Activated T-helper 17 cell treated with anti-CD3 and anti-CD28 coated beads, Interleukin-2, amount 50 U/mL, for 72 hours (primary cell): ENCODE measurements at regions not wholly inside any gene's neighbourhood (a gene's known extent, or its start where the extent isn't known, plus 50 kb on each side); places are given as distances from the start of the nearest gene placed in this dataset.
"Not testable (repeated sequence)": the region's sequence is repeated elsewhere in the genome, so short reads cannot be mapped to it uniquely, and the experiment has no call there.

ENCODE experiments used
- ATAC-seq: fragments of 150-1000 bp; cut with Tn5 transposase; replicated peaks from 2 replicates; pipeline ENCODE4 v1.10.0; 2021; ENCODE audit warnings: mild to moderate bottlenecking, moderate library complexity
- H3K27ac Mint-ChIP-seq: one replicate; pipeline ENCODE4 v1.8.0; 2022; ENCODE audit warnings: mixed read lengths
- H3K27me3 Mint-ChIP-seq: one replicate; pipeline ENCODE4 v1.8.0; 2022; ENCODE audit warnings: mixed read lengths
- H3K36me3 Mint-ChIP-seq: one replicate; pipeline ENCODE4 v1.8.0; 2022; ENCODE audit warnings: low read depth, mild to moderate bottlenecking, mixed read lengths
- H3K4me1 Mint-ChIP-seq: one replicate; pipeline ENCODE4 v1.8.0; 2022; ENCODE audit warnings: mixed read lengths
- H3K4me3 Mint-ChIP-seq: one replicate; pipeline ENCODE4 v1.8.0; 2022; ENCODE audit warnings: mild to moderate bottlenecking, mixed read lengths
- H3K9me3 Mint-ChIP-seq: one replicate; pipeline ENCODE4 v1.8.0; 2022; ENCODE audit warnings: mixed read lengths

DNA sequence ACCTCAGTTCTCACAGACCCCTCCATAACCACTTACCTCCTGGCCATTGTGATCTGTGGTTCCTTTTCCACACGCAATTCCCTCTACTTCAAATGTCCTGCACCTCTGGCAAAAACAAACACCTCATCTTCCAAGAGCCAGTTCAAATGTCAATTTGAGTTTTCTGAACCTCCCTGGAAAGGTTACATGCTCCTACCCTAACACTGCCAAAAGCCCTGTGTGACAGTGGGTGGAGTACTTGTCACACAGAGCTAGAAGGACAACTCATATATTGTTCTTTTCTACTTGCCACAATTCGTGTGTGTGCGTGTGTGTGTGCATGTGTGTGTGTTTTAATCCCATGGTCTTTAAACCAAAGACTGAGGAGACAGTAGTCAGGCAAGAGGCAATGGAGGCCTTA, 331.8 kb upstream of the ARHGEF26 start:
- peaks cover 5% of the 10 kb centered on the region for H3K9me3 Mint-ChIP-seq
- no peak for ATAC-seq
- H3K27me3 Mint-ChIP-seq = peaks cover 3% of the 10 kb centered on the region
- no peak overlapping the region for H3K27ac Mint-ChIP-seq
- no peaks in the 10 kb centered on the region for H3K36me3 Mint-ChIP-seq
- H3K4me3 Mint-ChIP-seq = no peak overlapping the region
- no peaks in the 10 kb centered on the region for H3K4me1 Mint-ChIP-seq

DNA sequence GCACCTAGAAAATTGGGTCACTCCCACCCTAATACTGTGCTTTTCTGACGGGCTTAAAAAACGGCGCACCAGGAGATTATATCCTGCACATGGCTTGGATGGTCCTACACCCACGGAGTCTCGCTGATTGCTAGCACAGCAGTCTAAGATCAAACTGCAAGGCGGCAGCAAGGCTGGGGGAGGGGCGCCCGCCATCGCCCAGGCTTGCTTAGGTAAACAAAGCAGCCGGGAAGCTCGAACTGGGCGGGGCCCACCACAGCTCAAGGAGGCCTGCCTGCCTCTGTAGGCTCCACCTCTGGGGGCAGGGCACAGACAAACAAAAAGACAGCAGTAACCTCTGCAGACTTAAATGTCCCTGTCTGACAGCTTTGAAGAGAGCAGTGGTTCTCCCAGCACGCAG, 324.1 kb upstream of the ARHGEF26 start:
- not testable (repeated sequence) for H3K27ac Mint-ChIP-seq, ATAC-seq, H3K27me3 Mint-ChIP-seq, H3K4me3 Mint-ChIP-seq, H3K36me3 Mint-ChIP-seq, H3K4me1 Mint-ChIP-seq
- H3K9me3 Mint-ChIP-seq = peaks cover 10% of the 10 kb centered on the region

DNA sequence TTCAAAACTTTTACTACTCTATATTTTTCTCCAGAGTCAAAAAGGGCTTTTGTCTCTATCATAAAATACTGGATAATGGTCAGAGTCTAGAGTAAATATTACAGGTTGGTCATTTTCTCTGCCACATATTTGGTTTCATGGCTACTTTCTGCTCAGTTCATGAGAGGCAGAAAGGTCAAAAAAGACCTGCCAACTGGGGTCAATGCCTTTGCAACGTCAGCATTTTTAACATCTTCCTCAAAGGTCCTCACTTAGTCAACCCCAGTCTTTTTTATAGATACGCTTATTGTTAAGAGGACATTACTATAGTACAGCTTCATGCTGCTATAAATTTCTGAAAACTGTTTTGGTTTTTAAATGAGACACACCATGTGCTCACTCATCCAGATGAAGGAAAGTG, 312.1 kb upstream of the ARHGEF26 start:
- no peak for ATAC-seq
- Mint-ChIP-seq H3K9me3 (no peaks in the 10 kb centered on the region), H3K27me3 (no peaks in the 10 kb centered on the region), H3K4me1 (no peaks in the 10 kb centered on the region), H3K36me3 (no peaks in the 10 kb centered on the region), H3K27ac (no peak overlapping the region), H3K4me3 (no peak overlapping the region)

DNA sequence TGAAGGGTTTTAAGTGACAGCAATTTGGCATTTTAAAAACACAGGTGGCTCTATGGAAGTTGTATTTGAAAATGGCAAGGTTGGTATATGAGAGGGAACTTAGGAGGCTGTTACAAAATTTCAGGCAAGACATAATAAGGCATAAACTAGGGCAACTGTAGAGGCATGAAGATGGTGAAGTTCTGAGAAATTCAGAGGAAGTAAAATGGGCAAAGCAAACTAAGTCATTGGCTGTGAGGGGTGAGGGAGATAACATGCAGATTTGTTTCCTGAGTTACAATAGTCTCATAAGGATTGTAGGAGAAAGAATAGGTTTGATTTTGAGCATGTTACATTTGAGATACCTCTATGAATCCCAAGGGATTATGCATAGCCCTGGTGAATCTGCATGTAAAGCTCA, 302.9 kb upstream of the ARHGEF26 start:
- no peak overlapping the region for H3K4me3 Mint-ChIP-seq
- peak; percentile 45 for ATAC-seq

DNA sequence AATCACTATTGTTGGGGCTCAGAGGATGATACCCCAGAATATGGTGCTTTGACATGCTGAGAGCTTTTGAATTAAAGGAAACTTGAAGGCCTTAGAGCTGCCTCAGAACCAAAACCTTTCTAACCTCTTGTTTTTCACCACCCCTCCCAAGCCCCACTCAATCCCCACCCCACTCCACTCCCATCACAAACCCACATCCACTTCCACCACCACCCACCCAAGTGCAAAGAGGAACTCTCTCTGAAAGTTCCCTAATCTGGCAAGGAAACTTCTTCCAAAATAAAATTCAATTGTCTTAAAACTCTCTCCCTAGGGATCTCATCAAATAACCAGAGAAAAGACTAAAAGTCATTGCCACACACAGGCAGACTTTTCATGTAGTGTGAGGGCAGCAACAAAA, 301.2 kb upstream of the ARHGEF26 start:
- H3K9me3 Mint-ChIP-seq = no peaks in the 10 kb centered on the region
- H3K4me1 Mint-ChIP-seq = no peaks in the 10 kb centered on the region
- no peak overlapping the region for H3K27ac Mint-ChIP-seq
- no peak for ATAC-seq
- H3K27me3 Mint-ChIP-seq = no peaks in the 10 kb centered on the region
- H3K4me3 Mint-ChIP-seq = no peak overlapping the region
- H3K36me3 Mint-ChIP-seq = no peaks in the 10 kb centered on the region

More for the DNA sequence above, 302.9 kb upstream of the ARHGEF26 start:
- Mint-ChIP-seq H3K9me3 (no peaks in the 10 kb centered on the region), H3K4me1 (no peaks in the 10 kb centered on the region), H3K27ac (no peak overlapping the region), H3K27me3 (no peaks in the 10 kb centered on the region), H3K36me3 (no peaks in the 10 kb centered on the region)

DNA sequence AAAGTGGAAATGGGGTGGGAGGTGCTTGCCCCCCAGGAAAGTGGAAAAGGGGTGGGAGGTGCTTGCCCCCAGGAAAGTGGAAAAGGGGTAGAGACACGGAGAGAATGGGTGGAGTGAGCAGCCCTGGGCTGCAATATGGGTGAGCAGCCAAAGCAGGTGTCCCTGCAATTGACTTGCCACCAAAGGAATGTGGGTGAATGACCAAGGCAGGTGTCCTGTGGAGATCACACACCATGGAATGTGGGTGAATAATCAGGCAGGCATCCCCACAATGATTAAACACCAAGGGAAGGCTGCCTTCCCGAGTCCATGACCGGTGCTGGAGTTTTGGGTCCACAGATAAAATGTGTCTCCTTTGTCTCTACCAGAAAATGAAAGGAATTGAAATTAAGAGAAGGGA, 292.8 kb upstream of the ARHGEF26 start:
- H3K9me3 Mint-ChIP-seq, H3K27ac Mint-ChIP-seq, H3K4me3 Mint-ChIP-seq, H3K27me3 Mint-ChIP-seq, H3K4me1 Mint-ChIP-seq, ATAC-seq, H3K36me3 Mint-ChIP-seq: not testable (repeated sequence)

DNA sequence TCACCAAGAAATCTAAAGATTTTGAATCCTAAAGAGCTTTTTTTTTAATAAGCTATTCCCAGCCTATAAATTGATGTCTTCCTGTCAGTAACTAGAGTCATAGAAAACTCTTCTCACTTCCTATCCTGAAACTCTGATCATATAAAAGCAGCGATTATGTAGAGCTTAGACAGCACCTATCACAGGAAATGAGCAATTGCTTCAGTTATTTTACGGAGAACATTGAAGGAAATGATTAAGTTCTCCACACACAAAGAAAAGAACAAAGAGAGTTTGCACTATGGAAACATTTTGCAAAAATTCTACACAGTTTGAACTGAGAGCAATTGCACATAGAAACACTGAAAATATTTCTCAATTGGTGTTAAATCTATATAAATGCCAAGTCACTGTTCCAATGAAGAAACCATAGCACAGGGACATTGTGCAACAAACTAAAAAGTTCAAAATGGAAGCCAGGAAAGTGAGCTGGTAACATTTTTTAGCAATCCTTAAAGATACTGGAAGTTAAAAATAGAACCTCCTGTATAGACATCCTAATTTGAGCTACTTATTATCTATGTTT, 291.5 kb upstream of the ARHGEF26 start:
- H3K4me1 Mint-ChIP-seq = no peaks in the 10 kb centered on the region
- H3K4me3 Mint-ChIP-seq = no peak overlapping the region
- no peak overlapping the region for H3K27ac Mint-ChIP-seq
- ATAC-seq = peak; percentile 76
- peaks cover 4% of the 10 kb centered on the region for H3K9me3 Mint-ChIP-seq
- no peaks in the 10 kb centered on the region for H3K27me3 Mint-ChIP-seq
- H3K36me3 Mint-ChIP-seq = no peaks in the 10 kb centered on the region

DNA sequence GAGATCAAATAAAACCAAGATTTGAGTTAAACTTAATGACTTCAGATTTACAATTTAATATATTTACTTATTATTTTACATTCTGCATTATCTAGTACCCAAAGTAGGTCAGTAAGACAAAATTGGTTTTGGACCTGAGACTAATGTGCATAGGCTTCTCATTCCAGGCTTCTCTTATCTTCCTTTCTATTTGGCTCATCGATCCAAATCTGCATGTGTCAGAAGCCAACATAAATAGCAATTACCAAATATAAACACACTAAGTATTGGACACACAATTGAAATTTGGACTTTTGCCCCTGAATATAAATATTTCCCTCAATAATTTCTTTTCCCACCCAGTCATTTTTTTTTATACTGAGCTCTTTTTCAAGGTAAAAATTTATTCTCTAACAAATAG, 290.6 kb upstream of the ARHGEF26 start:
- no peak overlapping the region for H3K27ac Mint-ChIP-seq
- H3K4me3 Mint-ChIP-seq = no peak overlapping the region
- no peak for ATAC-seq
- H3K4me1 Mint-ChIP-seq = no peaks in the 10 kb centered on the region
- no peaks in the 10 kb centered on the region for H3K36me3 Mint-ChIP-seq
- peaks cover 4% of the 10 kb centered on the region for H3K9me3 Mint-ChIP-seq
- no peaks in the 10 kb centered on the region for H3K27me3 Mint-ChIP-seq

DNA sequence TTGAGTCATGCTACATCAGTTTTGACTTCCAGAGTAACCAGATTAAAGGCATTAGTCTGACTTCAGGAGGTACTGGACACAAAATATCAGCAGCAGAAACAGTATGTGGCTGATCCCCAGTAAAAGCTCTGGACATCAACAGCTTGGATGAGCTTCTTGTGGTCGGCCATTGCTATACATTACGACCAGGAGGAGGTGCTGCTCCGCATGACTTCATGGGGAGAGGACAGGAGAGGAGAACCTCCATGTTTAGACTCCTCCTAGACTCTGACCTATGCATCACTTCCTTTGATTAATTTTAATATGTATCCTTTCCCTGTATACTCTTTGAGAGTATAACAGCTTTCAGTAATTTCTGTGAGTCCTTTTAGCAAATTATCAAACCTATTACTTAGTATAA, 285.6 kb upstream of the ARHGEF26 start:
- Mint-ChIP-seq H3K27me3 (peaks cover 4% of the 10 kb centered on the region), H3K4me3 (no peak overlapping the region), H3K36me3 (no peaks in the 10 kb centered on the region), H3K4me1 (no peaks in the 10 kb centered on the region), H3K9me3 (no peaks in the 10 kb centered on the region), H3K27ac (no peak overlapping the region)
- ATAC-seq = no peak

DNA sequence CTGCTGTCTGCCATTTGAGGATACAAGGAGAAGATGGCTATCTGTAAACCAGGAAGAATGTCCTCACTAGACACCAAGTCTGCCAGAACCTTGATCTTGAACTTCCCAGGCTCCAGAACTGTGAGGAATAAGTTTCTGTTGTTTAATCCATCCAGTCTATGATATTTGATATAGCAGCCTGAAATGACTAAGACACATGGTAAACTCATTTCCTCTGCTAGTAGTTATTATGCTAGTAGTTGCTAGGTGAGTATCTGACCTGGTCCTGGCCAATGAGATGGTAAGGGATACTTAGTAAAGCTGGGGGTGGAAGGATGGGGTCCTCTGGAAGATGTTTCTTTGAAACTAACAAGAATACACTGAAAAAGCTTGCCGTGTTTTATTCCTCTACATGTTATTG, 280.7 kb upstream of the ARHGEF26 start:
- Mint-ChIP-seq H3K4me1 (no peaks in the 10 kb centered on the region), H3K36me3 (no peaks in the 10 kb centered on the region), H3K9me3 (no peaks in the 10 kb centered on the region), H3K27ac (no peak overlapping the region), H3K4me3 (no peak overlapping the region), H3K27me3 (peaks cover 4% of the 10 kb centered on the region)
- ATAC-seq = no peak

DNA sequence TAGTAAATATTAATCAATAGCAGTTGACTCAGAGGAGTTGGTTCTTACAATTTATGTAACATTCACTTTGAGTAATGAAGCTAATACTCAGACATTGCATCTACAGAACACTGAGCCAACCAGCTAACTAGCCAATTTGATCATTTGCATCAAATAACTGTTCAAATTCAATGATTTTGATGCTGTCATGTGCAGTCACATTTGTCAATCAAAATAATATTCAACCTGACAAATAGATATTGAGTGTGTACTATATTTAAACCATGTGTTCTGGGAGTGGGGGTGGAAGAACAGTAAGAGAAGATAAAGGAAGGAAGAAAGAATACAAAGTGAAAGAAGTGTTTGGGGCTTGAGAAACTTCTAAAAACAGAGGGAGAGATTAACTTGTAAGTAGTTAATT, 277.2 kb upstream of the ARHGEF26 start:
- H3K27ac Mint-ChIP-seq = no peak overlapping the region
- H3K4me3 Mint-ChIP-seq = no peak overlapping the region
- H3K27me3 Mint-ChIP-seq = no peaks in the 10 kb centered on the region
- ATAC-seq = no peak
- no peaks in the 10 kb centered on the region for H3K36me3 Mint-ChIP-seq
- H3K4me1 Mint-ChIP-seq = no peaks in the 10 kb centered on the region
- H3K9me3 Mint-ChIP-seq = no peaks in the 10 kb centered on the region

DNA sequence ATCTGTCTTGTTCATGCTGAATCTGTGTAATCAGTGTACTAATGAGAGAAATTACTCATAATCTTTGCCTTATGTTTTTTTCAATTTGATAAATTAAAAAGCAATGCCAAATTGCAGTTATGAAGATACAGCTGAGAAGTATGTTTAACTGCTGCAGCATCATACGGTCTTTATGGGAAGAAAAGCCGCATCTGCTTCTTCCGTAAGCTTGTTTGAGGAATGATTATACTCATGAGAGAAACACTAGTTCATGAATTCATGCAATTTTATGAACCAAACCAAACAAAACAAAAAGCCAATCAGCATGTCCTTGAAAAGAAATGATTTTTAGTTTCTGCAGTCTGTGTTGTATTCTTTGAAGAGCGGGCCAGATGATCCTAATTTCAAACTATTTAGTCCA, 275.9 kb upstream of the ARHGEF26 start:
- Mint-ChIP-seq H3K4me1 (no peaks in the 10 kb centered on the region), H3K36me3 (no peaks in the 10 kb centered on the region), H3K27ac (no peak overlapping the region), H3K9me3 (no peaks in the 10 kb centered on the region), H3K27me3 (no peaks in the 10 kb centered on the region), H3K4me3 (no peak overlapping the region)
- ATAC-seq = no peak

DNA sequence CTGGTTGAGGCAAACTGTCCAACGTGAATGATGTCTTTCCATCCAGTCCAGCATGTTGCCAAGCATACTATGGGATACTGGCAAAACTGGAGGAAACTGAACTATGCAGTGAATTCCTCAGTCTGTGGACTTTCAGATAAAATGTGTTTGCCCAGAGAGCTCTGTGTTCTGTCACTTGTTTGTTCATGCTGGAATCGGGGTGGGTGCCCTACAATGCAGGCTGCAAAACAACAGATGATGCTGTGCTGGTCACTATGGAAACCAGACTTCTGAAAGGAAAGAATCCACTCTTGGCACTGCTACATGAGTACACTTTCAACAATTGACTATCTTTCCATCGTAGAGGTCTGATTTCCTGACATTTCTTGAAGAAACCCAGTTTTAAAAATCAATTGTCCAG, 272.5 kb upstream of the ARHGEF26 start:
- H3K27me3 Mint-ChIP-seq = no peaks in the 10 kb centered on the region
- H3K4me3 Mint-ChIP-seq = no peak overlapping the region
- no peak overlapping the region for H3K27ac Mint-ChIP-seq
- H3K9me3 Mint-ChIP-seq = no peaks in the 10 kb centered on the region
- no peak for ATAC-seq
- H3K36me3 Mint-ChIP-seq = no peaks in the 10 kb centered on the region
- no peaks in the 10 kb centered on the region for H3K4me1 Mint-ChIP-seq

DNA sequence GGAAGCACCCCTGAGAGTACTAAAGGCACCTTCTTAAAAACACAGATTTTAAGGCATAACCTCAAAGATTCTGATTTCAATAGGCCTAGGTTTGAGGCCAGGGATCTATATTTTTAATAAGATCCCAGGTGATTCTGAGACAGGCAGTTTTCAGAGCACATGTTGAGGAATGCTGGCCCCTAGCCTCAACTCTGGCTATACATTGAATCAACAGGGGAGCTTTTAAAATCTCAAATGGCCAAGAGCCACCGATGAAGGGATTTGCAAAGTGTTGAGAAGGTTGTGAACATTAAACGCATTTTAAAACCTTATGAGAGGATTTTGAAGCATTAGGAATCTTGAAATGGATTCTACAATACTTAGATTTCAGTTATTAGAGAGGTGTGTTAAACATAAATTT, 268.8 kb upstream of the ARHGEF26 start:
- H3K36me3 Mint-ChIP-seq = no peaks in the 10 kb centered on the region
- no peak overlapping the region for H3K27ac Mint-ChIP-seq
- H3K4me3 Mint-ChIP-seq = no peak overlapping the region
- H3K4me1 Mint-ChIP-seq = no peaks in the 10 kb centered on the region
- H3K27me3 Mint-ChIP-seq = no peaks in the 10 kb centered on the region
- no peak for ATAC-seq
- H3K9me3 Mint-ChIP-seq = no peaks in the 10 kb centered on the region

DNA sequence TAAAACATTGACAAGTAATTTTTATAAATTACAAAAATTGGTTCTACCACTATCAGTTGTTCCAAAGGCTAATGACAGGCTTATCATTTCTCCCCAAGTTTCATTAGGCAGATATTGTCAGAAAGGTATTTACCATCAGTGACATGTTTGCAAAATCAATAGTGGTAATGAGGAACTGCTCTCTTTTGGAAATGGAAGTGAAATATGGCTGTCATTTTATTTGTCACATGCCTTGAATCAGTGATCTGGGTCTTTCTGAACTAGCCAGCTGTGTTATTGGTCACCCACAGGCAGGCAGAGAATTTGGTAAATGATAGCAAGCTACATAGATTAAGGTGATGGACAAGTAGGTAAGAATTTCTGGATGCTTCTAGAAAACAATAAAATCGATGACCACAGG, 268.0 kb upstream of the ARHGEF26 start:
- Mint-ChIP-seq H3K4me3 (no peak overlapping the region), H3K4me1 (no peaks in the 10 kb centered on the region), H3K27me3 (no peaks in the 10 kb centered on the region), H3K9me3 (no peaks in the 10 kb centered on the region), H3K36me3 (no peaks in the 10 kb centered on the region), H3K27ac (no peak overlapping the region)
- ATAC-seq = no peak

DNA sequence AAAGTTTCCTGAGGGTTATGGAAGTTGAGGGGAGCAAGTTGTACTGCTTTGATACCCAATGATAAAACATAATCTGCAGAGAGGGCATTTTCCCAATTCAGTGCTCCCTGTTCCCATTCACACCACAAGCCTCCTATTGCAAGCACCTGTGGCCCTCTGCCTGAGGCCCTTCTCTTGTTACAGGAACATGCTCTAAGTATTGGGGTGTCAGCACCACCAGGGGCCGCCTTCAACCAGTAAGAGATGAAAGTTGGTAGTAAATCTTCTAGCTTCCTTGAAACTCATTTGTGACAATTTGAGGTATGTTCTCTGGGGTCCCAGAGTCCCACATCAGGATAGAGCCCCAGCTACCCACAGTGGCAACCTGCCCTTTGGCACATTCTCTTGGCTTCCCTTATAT, 265.4 kb upstream of the ARHGEF26 start:
- H3K36me3 Mint-ChIP-seq = no peaks in the 10 kb centered on the region
- no peak for ATAC-seq
- H3K27ac Mint-ChIP-seq = no peak overlapping the region
- no peaks in the 10 kb centered on the region for H3K4me1 Mint-ChIP-seq
- H3K27me3 Mint-ChIP-seq = no peaks in the 10 kb centered on the region
- no peaks in the 10 kb centered on the region for H3K9me3 Mint-ChIP-seq
- no peak overlapping the region for H3K4me3 Mint-ChIP-seq
